IPS DF 4.7 (cell line): ENCODE measurements at regions not wholly inside any gene's neighbourhood (a gene's known extent, or its start where the extent isn't known, plus 50 kb on each side); places are given as distances from the start of the nearest gene placed in this dataset.

Source experiments
- DNase-seq: peaks from one replicate; pipeline ENCODE4 v3.0.0-alpha.2; 2013; ENCODE audit warnings: low spot score; ENCODE audit errors: extremely low read depth

GRCh38 chr18:65548316-65548715, 202.5 kb upstream of the CDH7 start:
- no peak for DNase-seq

GRCh38 chr18:65547046-65547445, 203.8 kb upstream of the CDH7 start:
- DNase-seq = no peak

- DNase-seq = no peak
These were observed 206.1 kb upstream of the CDH7 start for GRCh38 chr18:65544701-65545100.

GRCh38 chr18:65527879-65528633, 222.8 kb upstream of the CDH7 start:
- no peak for DNase-seq

GRCh38 chr18:65526099-65526498, 224.7 kb upstream of the CDH7 start:
- no peak for DNase-seq

- DNase-seq = peak; percentile 33
These were observed 227.4 kb upstream of the CDH7 start for GRCh38 chr18:65523461-65523860.

- DNase-seq = no peak
These were observed 227.9 kb upstream of the CDH7 start for GRCh38 chr18:65522907-65523306.

GRCh38 chr18:65516209-65516608, 234.6 kb upstream of the CDH7 start:
- DNase-seq = no peak

- DNase-seq = no peak
These were observed 252.2 kb upstream of the CDH7 start for GRCh38 chr18:65498605-65499004.

GRCh38 chr18:65487569-65487968, 263.2 kb upstream of the CDH7 start:
- DNase-seq = no peak

- DNase-seq = no peak
These were observed 273.4 kb upstream of the CDH7 start for GRCh38 chr18:65477455-65477854.

- DNase-seq = no peak
These were observed 281.9 kb upstream of the CDH7 start for GRCh38 chr18:65468881-65469280.

GRCh38 chr18:65464361-65464760, 286.5 kb upstream of the CDH7 start:
- no peak for DNase-seq

- no peak for DNase-seq
These were observed 291.1 kb upstream of the CDH7 start for GRCh38 chr18:65459741-65460140.

GRCh38 chr18:65458871-65459270, 291.9 kb upstream of the CDH7 start:
- DNase-seq = no peak

- DNase-seq = no peak
These were observed 311.6 kb upstream of the CDH7 start for GRCh38 chr18:65439188-65439587.

GRCh38 chr18:65436430-65436829, 314.4 kb upstream of the CDH7 start:
- DNase-seq = no peak

- DNase-seq = no peak
These were observed 315.3 kb upstream of the CDH7 start for GRCh38 chr18:65435534-65435933.

- no peak for DNase-seq
These were observed 321.2 kb upstream of the CDH7 start for GRCh38 chr18:65429601-65430000.

GRCh38 chr18:65425366-65425765, 325.4 kb upstream of the CDH7 start:
- DNase-seq = no peak

- DNase-seq = no peak
These were observed 327.0 kb upstream of the CDH7 start for GRCh38 chr18:65423776-65424175.

- no peak for DNase-seq
These were observed 328.2 kb upstream of the CDH7 start for GRCh38 chr18:65422544-65423136.

GRCh38 chr18:65415098-65415497, 335.7 kb upstream of the CDH7 start:
- no peak for DNase-seq
